OCI-LY1 (cell line): ENCODE measurements at regions not wholly inside any gene's neighbourhood (a gene's known extent, or its start where the extent isn't known, plus 50 kb on each side); places are given as distances from the start of the nearest gene placed in this dataset.

ENCODE experiments used
- EZH2 ChIP-seq: fragments of 200-600 bp; sonication (generic), shearing (Covaris generic); IDR thresholded peaks from 2 replicates; pipeline ENCODE4 v1.8.0; 2017; ENCODE audit warnings: borderline replicate concordance, mixed run types, mild to moderate bottlenecking, antibody characterized with exemption, low read length, moderate library complexity, mixed read lengths
- TF ChIP-seq, protein P1 (sequence below): fragments of 200-600 bp; sonication (generic), shearing (Covaris generic); IDR thresholded peaks from 2 replicates; pipeline ENCODE4 v1.5.1; 2017; ENCODE audit warnings: mild to moderate bottlenecking, antibody characterized with exemption, low read length, moderate library complexity, mixed read lengths

DNA sequence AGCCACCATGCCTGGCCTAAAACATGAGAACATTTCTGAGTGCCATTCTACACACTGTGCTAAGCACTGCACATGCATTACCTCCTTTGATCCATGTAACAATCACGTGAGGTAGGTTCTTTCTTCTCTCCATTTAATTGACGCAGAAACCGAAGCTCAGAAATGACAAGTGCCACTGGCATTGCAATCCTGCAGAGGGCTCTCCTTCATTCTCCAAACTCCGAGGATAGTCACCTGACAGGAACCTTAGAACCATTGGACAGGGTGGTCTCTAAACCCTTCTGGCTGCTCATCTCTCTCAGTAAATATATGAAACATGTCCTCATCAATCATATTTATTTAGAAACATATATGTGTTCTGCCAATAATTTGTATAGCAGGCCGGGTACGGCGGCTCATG lies 167.1 kb upstream of the JUN start:
- TF ChIP-seq EZH2: no peak
- TF ChIP-seq, protein P1, sequence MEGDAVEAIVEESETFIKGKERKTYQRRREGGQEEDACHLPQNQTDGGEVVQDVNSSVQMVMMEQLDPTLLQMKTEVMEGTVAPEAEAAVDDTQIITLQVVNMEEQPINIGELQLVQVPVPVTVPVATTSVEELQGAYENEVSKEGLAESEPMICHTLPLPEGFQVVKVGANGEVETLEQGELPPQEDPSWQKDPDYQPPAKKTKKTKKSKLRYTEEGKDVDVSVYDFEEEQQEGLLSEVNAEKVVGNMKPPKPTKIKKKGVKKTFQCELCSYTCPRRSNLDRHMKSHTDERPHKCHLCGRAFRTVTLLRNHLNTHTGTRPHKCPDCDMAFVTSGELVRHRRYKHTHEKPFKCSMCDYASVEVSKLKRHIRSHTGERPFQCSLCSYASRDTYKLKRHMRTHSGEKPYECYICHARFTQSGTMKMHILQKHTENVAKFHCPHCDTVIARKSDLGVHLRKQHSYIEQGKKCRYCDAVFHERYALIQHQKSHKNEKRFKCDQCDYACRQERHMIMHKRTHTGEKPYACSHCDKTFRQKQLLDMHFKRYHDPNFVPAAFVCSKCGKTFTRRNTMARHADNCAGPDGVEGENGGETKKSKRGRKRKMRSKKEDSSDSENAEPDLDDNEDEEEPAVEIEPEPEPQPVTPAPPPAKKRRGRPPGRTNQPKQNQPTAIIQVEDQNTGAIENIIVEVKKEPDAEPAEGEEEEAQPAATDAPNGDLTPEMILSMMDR: peak; percentile 17; the same call in 1 of the 2 replicates
